OCI-LY3 (cell line): ENCODE measurements at regions not wholly inside any gene's neighbourhood (a gene's known extent, or its start where the extent isn't known, plus 50 kb on each side); places are given as distances from the start of the nearest gene placed in this dataset.

Source experiments
- EZH2phosphoT487 ChIP-seq: fragments of 200-600 bp; shearing (Covaris generic); IDR thresholded peaks from 2 replicates; pipeline ENCODE4 v1.6.1; 2018; ENCODE audit warnings: antibody characterized with exemption, mixed run types, low read depth
- TF ChIP-seq, protein P1 (sequence below): fragments of 200-600, 300-600 bp; sonication (generic); IDR thresholded peaks from 2 replicates; pipeline ENCODE4 v1.5.1; 2014; ENCODE audit warnings: antibody characterized with exemption, low read length, low read depth

DNA sequence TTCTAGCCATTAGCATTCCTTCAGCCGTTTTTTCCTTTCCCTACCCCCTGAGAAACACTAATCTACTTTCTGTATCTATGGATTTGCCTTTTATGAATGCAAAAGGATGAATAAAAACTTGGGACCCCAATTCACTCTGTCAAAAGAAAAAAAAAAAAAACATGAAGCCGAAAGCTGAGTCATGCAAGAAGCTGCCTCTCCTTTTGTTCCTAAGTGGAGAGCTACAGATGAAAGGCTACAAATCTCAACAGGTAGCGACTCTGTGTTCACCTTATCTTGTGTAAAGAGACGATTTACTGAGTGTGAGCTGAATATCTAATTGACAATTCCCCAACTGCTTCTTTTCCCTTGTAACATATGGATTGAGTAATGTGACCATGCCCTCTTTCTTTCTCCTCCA, 1072.8 kb downstream of the UQCRFS1 start:
- TF ChIP-seq, protein P1, sequence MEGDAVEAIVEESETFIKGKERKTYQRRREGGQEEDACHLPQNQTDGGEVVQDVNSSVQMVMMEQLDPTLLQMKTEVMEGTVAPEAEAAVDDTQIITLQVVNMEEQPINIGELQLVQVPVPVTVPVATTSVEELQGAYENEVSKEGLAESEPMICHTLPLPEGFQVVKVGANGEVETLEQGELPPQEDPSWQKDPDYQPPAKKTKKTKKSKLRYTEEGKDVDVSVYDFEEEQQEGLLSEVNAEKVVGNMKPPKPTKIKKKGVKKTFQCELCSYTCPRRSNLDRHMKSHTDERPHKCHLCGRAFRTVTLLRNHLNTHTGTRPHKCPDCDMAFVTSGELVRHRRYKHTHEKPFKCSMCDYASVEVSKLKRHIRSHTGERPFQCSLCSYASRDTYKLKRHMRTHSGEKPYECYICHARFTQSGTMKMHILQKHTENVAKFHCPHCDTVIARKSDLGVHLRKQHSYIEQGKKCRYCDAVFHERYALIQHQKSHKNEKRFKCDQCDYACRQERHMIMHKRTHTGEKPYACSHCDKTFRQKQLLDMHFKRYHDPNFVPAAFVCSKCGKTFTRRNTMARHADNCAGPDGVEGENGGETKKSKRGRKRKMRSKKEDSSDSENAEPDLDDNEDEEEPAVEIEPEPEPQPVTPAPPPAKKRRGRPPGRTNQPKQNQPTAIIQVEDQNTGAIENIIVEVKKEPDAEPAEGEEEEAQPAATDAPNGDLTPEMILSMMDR = no peak
- TF ChIP-seq EZH2phosphoT487 = no peak
